ENCODE measurements at regions not wholly inside any gene's neighbourhood (a gene's known extent, or its start where the extent isn't known, plus 50 kb on each side); places are given as distances from the start of the nearest gene placed in this dataset.

DNA sequence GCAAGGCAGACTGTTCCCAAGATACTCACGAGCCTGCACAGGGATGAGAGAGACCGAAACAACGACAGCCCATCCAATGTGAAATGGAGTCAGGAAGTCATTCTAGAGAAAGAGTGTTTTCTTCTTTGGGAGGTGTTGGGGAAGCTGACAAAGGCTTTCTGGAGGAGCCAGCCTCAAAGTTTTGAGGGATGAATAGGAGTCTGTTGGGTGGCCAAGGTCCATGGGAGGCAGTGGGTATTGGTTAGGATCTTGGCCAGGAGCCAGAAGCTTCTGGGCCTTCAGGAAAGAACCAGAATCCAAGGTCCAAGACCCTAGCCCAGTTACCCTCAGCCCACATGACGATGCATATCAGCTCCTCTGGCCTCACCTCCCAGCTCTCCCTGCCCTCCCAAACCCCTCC is 59.9 kb upstream of the SHISAL1 start:
- Histone ChIP-seq H3K27me3 (no peaks in the 10 kb centered on the region), H3F3A (ENCODE audit: low read depth) (no peaks in the 10 kb centered on the region), H3K4me2 (no peak overlapping the region), H3K79me2 (ENCODE audit: low read depth) (no peaks in the 10 kb centered on the region), H2AFZ (replicated peaks) (no peak overlapping the region), H3K27ac (no peak overlapping the region), H3K4me1 (peaks cover 4% of the 10 kb centered on the region), H3K36me3 (peaks cover 4% of the 10 kb centered on the region), H3K9me3 (ENCODE audit: low read depth) (peaks cover 19% of the 10 kb centered on the region), H3K4me3 (no peak overlapping the region), H4K20me1 (ENCODE audit: low read depth) (no peaks in the 10 kb centered on the region), H3K9ac (no peak overlapping the region)
- no peak for DNase-seq (ENCODE audit: low spot score)
- no peak for TF ChIP-seq EZH2phosphoT487 (IDR thresholded peaks at IDR 0.05)
- TF ChIP-seq, protein P1, sequence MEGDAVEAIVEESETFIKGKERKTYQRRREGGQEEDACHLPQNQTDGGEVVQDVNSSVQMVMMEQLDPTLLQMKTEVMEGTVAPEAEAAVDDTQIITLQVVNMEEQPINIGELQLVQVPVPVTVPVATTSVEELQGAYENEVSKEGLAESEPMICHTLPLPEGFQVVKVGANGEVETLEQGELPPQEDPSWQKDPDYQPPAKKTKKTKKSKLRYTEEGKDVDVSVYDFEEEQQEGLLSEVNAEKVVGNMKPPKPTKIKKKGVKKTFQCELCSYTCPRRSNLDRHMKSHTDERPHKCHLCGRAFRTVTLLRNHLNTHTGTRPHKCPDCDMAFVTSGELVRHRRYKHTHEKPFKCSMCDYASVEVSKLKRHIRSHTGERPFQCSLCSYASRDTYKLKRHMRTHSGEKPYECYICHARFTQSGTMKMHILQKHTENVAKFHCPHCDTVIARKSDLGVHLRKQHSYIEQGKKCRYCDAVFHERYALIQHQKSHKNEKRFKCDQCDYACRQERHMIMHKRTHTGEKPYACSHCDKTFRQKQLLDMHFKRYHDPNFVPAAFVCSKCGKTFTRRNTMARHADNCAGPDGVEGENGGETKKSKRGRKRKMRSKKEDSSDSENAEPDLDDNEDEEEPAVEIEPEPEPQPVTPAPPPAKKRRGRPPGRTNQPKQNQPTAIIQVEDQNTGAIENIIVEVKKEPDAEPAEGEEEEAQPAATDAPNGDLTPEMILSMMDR (IDR thresholded peaks at IDR 0.05): no peak
- Mint-ChIP-seq H3K4me3 (no peak overlapping the region), H3K27ac (no peak overlapping the region), H3K9me3 (peaks cover 14% of the 10 kb centered on the region), H3K36me3 (no peaks in the 10 kb centered on the region), H3K27me3 (ENCODE audit: insufficient read depth, low read depth) (peaks cover 8% of the 10 kb centered on the region), H3K4me1 (peaks cover 2% of the 10 kb centered on the region)

DNA sequence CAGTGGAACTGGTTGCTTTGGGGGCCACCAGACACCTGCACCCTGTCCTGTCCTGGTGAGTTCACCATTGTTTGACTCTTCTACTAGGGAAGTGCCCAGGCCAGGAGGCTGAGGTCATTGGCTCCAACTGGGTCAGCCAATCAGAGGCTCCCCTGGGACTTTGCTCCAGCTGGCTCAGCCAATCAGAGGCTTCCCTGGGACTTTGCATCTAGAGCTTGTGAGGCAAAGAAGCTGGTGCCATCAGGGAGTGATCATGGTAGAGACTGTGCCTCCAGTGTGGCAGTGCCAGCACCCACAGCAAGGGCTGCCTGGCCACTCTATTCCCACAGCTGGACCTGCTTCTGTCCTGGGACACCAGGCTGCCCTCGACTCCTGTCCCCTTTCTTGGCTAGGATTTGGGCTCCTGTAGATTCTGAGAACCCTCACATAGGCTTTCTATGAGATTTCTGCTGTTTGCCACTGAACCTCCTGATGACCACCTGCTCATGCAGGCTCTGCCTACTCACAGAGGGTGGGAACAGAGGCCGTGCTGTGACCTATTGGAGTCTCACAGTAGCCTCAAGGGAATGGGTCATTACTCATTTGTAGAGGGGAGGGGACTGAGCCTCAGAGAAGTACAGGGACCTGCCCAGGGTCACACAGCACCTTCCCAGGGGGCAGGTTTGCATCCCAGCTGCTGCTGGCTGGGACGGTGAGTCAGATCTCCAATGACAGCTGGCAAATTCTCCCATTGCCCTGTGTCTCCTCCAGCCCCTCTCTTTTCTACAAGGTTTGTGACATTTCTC is 59.2 kb upstream of the SHISAL1 start:
- Histone ChIP-seq H3K4me3 (no peak overlapping the region), H3K9ac (no peak overlapping the region), H3K27me3 (no peaks in the 10 kb centered on the region), H3K4me2 (no peak overlapping the region), H3F3A (ENCODE audit: low read depth) (no peaks in the 10 kb centered on the region), H3K4me1 (peaks cover 4% of the 10 kb centered on the region), H3K27ac (no peak overlapping the region), H3K79me2 (ENCODE audit: low read depth) (no peaks in the 10 kb centered on the region), H2AFZ (replicated peaks) (no peak overlapping the region), H4K20me1 (ENCODE audit: low read depth) (no peaks in the 10 kb centered on the region), H3K36me3 (peaks cover 4% of the 10 kb centered on the region), H3K9me3 (ENCODE audit: low read depth) (peaks cover 16% of the 10 kb centered on the region)
- Mint-ChIP-seq H3K4me1 (peaks cover 5% of the 10 kb centered on the region), H3K27ac (no peak overlapping the region), H3K27me3 (ENCODE audit: insufficient read depth, low read depth) (peaks cover 10% of the 10 kb centered on the region), H3K36me3 (no peaks in the 10 kb centered on the region), H3K9me3 (peaks cover 13% of the 10 kb centered on the region), H3K4me3 (no peak overlapping the region)
- TF ChIP-seq EZH2phosphoT487 (IDR thresholded peaks at IDR 0.05) (no peak), EZH2 (IDR thresholded peaks at IDR 0.05) (no peak)
- TF ChIP-seq, protein P1 (IDR thresholded peaks at IDR 0.05): no peak
- DNase-seq (ENCODE audit: low spot score): no peak

DNA sequence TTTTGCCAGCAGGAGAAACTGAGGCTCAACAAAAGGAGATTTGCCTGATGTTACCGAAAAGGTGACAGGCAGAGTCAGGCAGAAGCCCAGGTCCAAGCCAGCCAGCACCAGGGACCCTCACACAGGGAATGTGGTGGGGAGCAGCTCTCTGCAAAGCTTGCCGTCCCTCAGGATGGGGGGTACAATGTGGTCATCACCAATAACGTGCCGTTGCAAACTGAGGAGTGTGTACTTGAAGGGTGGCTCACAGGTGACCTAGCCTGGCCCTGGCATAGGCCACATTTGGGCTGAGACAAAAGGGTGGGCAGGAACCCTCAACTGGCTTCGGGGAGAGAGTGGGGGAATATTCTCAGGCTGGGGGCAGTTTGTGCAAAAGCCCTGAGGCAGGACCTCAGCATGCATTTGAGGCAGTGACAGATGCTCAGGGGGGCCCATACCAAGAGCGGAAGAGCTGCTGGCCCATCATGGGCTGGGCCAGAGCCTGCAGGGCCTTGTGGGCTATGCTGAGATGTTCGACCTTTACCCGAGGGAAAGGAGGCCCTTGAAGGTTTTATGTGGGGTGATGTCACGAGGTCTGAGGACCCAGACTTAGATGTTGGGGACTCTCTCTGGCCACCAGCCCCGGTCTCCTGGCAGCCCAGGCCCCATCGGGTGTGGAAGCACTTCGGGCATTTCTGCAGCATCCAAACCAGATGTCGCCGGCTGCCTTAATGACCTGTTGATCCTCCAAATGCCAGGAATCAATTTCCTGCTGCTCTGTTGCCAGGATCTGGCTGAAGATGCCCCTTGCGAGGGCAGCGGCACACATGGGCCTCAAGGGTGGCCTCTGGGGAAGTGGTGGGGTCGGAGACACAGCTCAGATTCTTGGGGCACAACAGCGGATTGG is 57.4 kb upstream of the SHISAL1 start:
- Mint-ChIP-seq H3K27ac (no peak overlapping the region), H3K9me3 (peaks cover 6% of the 10 kb centered on the region), H3K4me3 (no peak overlapping the region), H3K4me1 (peaks cover 19% of the 10 kb centered on the region), H3K36me3 (no peaks in the 10 kb centered on the region), H3K27me3 (ENCODE audit: insufficient read depth, low read depth) (peaks cover 11% of the 10 kb centered on the region)
- no peaks in the 10 kb centered on the region for H4K20me1 ChIP-seq (ENCODE audit: low read depth)
- peaks cover 3% of the 10 kb centered on the region for H3K9me3 ChIP-seq (ENCODE audit: low read depth)
- no peak overlapping the region for H3K4me3 ChIP-seq
- no peak overlapping the region for H3K27ac ChIP-seq
- no peaks in the 10 kb centered on the region for H3K27me3 ChIP-seq
- peaks cover 4% of the 10 kb centered on the region for H3K4me1 ChIP-seq
- no peaks in the 10 kb centered on the region for H3K79me2 ChIP-seq (ENCODE audit: low read depth)
- no peak overlapping the region for H2AFZ ChIP-seq (replicated peaks)
- TF ChIP-seq, protein P1 (IDR thresholded peaks at IDR 0.05): no peak
- no peak for TF ChIP-seq EZH2phosphoT487 (IDR thresholded peaks at IDR 0.05)
- TF ChIP-seq EZH2 (IDR thresholded peaks at IDR 0.05): no peak
- H3F3A ChIP-seq (ENCODE audit: low read depth): no peaks in the 10 kb centered on the region
- no peak overlapping the region for H3K4me2 ChIP-seq
- no peak overlapping the region for H3K9ac ChIP-seq
- H3K36me3 ChIP-seq: no peaks in the 10 kb centered on the region
- DNase-seq (ENCODE audit: low spot score): no peak

Data from neural progenitor cell (in vitro differentiated cells).